OCI-M1 (cell line): ENCODE measurements at regions not wholly inside any gene's neighbourhood (a gene's known extent, or its start where the extent isn't known, plus 50 kb on each side); places are given as distances from the start of the nearest gene placed in this dataset.
"Not testable (repeated sequence)": the region's sequence is repeated elsewhere in the genome, so short reads cannot be mapped to it uniquely, and the experiment has no call there.

Experiments used
- DNase-seq: peaks from one replicate; lab custom pipeline; 2025; lab: John Stamatoyannopoulos, UW

DNA sequence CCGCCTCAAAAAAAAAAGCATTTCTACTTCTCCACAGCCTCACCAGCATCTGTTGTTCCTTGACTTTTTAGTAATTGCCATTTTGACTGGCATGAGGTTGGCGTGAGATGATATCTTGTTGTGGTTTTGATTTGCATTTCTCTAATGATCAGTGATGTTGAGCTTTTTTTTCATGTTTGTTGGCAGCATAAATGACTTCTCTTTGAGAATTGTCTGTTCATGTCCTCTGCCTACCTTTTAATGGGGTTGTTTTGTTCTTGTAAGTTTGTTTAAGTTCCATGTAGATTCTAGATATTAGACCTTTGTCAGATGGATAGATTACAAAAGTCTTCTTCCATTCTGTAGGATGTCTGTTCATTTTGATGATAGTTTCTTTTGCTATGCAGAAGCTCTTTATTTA lies 182.9 kb downstream of the FOXG1 start:
- no peak for DNase-seq

- DNase-seq = no peak
Measured at GRCh38 chr14:28952161-28952560, 185.6 kb downstream of the FOXG1 start.

DNA sequence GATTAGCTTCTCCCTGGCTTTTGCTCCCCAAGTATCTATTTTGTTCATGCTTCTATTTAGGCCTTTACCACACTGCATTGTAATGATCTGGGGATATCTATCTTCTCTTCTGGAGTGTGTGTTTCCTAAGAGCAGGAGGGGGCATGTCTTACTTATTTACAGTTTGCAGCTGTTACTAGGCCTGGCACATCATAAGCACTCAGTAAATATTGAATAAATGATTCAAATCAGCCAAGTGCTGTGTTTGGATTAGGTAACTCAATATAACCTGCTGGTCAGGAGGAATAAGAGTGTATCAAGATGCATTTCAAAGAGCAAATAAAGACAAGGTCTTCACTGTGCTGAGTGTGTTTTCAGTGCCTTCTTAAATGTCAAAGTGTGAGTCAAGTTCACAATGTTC lies 186.1 kb downstream of the FOXG1 start:
- no peak for DNase-seq

DNA sequence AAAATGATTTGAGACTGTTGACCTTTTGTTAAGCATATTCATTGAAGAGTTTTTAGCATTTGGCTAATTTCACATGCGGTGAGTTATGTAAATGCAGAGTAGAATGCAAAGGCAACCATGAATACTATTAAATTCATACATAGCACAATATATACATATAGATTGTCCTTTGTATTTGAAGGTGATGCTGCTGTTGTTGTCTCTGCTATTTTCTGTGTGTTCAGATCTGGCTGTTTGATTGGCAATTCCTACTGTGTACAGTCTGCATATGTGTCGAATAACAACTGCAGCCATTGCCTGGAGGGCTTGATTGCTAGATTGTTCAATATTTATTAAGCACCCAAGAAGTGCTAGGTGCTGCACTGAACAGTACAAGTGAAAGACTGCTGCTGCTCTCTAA lies 187.4 kb downstream of the FOXG1 start:
- DNase-seq = no peak

GRCh38 chr14:28966416-28967233 lies 200.0 kb downstream of the FOXG1 start:
- DNase-seq = no peak

DNA sequence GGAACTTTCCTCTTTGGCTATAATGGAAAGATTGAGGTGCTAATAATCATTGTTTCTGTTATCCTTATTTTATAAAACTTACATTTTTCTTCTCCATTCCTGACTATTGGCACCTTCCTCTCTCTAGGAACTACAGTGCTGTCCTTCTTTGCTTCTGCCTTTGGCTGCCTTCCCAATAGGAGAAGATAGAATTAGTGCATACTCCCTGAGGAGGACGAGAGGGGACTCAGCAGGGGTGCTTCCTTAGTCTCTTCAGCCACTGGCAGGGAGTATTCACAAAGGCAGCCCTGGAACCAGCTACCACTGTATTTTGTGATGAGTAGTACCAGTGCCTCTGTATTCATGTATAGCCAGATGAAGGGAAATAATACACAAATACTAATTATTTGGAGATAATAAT lies 208.5 kb downstream of the FOXG1 start:
- DNase-seq = no peak

DNA sequence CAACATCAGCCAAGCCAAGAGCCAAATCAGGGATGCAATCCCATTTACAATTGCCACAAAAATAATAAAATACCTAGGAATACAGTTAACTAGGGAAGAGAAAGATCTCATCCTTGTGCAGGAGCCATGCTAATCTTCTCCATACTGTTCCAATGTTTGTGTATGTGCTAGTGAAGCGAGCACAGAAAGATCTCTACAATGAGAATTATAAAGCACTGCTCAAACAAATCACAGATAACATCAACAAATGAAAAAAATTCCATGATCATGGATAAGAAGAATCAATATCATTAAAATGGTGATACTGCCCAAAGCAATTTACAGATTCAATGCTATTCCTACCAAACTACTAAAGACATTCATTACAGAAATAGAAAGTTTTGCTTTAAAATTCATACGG lies 215.6 kb downstream of the FOXG1 start:
- no peak for DNase-seq

DNA sequence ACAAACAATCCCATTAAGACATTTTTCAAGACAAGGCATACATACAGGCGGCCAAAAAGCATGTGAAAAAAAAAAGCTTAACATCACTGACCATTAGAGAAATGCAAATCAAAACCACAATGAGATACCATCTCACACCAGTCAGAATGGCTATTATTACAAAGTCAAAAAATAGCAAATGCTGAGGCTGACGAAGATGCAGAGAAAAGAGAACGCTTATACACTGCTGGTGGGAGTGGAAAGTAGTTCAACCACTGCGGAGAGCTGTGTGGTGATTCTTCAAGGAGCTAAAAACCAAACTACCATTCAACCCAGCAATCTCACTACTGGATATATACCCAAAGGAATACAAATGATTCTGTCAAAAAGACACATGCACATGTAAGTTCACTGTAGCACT lies 216.7 kb downstream of the FOXG1 start:
- DNase-seq = no peak

GRCh38 chr14:28987516-28987915 lies 220.9 kb downstream of the FOXG1 start:
- DNase-seq = no peak

GRCh38 chr14:28997196-28997595 lies 230.6 kb downstream of the FOXG1 start:
- not testable (repeated sequence) for DNase-seq

DNA sequence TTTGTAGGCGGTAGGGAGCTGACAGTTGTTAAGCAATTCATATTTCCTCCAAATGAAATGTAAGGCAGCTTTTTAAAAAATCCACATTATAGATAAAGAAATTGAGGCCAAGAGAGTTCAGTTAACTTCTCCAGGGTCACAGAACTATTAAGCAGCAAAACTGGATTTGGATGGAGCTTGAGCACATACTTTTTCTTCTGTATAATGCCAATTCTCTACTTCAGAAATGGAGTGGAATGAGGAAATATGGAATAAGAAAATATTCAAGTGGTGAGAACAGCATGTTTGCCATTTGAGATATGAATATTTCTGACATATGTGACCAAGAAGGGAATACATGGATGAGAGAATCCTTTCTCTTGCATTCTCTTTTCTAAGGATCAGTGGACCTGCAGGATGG lies 233.1 kb downstream of the FOXG1 start:
- no peak for DNase-seq

DNA sequence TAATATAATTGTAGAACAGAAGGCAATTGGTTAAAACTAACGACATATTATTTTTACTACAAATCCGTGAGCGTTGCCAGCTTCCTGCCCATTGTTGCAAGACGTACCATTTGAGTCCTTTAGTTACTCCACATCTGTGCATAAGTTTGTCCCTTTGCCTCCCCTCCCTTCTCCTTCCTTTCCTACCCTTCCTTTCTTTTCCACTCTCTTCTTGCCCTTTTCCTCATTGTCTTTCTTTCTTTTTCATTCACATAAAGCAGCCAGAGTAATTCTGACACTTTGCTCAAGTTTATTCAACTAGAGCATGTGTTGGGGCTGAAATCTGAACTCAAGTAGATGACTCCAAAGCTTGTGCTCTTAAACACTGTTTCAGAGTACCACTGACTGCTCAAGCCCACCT lies 239.1 kb downstream of the FOXG1 start:
- DNase-seq = no peak

DNA sequence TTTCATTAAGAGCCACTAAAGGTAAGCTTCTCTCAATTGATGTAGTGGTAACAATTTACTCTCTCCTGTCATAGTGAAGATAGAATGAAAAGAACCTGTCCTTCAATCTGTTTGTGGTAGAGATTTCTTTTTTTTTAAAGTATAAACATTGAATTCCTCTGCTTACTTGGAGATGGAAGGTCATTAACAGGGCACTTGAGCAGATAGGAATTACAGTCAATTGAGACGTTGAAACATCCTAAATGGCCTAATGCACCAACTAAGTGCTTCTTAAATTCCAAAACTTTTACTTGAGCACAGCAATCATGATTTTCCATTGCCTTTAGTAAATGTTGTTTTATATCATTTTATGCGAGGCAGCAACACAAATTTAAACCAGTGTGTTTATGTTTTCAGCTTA lies 241.4 kb downstream of the FOXG1 start:
- DNase-seq = no peak

GRCh38 chr14:29016050-29016900 lies 249.7 kb downstream of the FOXG1 start:
- DNase-seq = peak; percentile 55

GRCh38 chr14:29023505-29023904 lies 256.9 kb downstream of the FOXG1 start:
- not testable (repeated sequence) for DNase-seq

- DNase-seq = not testable (repeated sequence)
Measured at GRCh38 chr14:29027441-29027840, 260.9 kb downstream of the FOXG1 start.

DNA sequence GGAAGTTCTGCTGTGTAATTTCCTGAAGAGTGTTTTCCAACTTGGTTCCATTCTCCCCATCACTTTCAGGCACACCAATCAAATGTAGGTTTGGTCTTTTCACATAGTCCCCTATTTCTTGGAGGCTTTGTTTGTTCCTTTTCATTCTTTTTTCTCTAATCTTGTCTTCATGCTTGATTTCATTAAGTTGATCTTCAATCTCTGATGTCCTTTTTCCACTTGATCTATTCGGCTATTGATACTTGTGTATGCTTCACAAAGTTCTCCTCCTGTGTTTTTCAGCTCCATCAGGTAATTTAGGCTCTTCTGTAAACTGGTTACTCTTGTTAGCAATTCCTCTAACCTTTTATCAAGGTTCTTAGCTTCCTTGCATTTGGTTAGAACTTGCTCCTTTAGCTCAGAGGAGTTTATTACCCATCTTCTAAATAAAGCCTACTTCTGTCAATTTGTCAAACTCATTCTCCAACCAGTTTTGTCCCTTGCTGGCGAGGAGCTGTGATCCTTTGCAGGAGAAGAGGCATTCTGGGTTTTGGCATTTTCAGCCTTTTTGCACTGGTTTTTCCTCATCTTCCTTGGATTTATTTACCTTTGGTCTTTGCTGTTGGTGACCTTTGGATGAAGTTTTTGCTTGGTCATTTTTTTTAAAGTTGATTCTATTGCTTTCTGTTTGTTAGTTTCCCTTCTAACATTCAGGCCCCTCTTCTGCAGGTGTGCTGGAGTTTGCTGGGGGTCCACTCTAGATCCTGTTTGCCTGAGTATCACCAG lies 261.5 kb downstream of the FOXG1 start:
- DNase-seq = not testable (repeated sequence)

DNA sequence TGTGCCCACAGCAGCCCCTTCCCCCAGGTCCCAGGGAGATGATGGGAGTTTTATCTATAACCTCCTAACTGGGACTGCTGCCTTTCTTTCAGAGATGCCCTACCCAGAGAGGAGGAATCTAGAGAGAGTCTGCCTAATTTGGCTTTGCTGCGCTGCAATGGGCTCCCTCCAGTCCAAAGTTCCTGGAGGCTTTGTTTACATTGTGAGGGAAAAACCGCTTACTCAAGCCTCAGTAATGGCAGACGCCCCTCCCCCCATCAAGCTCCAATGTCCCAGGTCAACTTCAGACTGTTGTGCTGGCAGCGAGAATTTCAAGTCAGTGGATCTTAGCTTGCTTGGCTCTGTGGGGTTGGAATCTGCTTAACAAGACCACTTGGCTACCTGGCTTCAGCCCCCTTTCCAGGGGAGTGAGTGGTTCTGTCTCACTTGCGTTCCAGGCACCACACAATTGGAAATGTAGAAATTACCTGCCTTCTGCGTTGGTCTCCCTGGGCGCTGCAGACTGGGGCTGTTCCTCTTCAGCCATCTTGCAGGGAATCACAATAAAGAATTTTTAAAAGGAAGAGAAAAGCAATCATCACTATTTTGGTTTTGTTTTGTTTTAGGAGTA lies 262.5 kb downstream of the FOXG1 start:
- DNase-seq = no peak

- no peak for DNase-seq
Measured at GRCh38 chr14:29030121-29030520, 263.5 kb downstream of the FOXG1 start.

- DNase-seq = peak; percentile 19
Measured at GRCh38 chr14:29030970-29031369, 264.4 kb downstream of the FOXG1 start.

DNA sequence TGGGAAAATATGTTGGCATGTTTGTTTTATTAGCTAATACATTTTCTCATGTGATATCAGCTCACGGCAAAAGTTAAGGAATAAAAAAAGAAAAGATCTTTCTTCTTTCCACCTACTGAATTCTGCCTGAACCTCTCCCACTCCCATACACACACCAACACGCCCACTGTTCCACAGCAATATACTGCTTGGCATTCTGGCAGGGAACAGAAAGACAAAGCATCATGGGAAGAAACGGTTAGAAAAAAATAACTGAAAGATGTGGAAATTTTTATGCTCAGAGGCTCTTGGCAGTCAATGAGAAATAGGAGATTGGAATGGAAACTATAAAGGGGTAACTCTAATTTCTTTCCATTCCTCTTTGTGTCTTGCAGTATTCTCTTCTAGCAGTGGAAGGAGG lies 268.5 kb downstream of the FOXG1 start:
- no peak for DNase-seq

DNA sequence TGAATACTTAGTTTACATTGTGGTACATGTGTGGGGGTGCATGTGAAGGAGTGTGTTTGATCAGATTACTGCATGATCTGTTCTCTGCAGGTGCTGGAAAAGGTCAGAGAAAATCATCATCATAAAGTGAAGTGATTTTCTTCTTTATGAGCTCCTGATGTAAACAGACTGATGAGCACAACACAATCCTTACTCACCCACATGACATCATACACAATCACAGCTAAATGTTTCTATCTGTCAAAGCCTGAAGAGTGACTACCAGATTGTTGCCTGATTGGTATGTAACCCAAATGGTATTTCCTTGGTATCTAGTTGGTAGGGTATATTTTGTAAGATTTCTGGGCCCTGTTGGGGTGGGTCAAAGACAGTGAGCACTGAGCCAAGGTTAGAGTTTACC lies 270.8 kb downstream of the FOXG1 start:
- no peak for DNase-seq
